ENCODE measurements at regions not wholly inside any gene's neighbourhood (a gene's known extent, or its start where the extent isn't known, plus 50 kb on each side); places are given as distances from the start of the nearest gene placed in this dataset.

DNA sequence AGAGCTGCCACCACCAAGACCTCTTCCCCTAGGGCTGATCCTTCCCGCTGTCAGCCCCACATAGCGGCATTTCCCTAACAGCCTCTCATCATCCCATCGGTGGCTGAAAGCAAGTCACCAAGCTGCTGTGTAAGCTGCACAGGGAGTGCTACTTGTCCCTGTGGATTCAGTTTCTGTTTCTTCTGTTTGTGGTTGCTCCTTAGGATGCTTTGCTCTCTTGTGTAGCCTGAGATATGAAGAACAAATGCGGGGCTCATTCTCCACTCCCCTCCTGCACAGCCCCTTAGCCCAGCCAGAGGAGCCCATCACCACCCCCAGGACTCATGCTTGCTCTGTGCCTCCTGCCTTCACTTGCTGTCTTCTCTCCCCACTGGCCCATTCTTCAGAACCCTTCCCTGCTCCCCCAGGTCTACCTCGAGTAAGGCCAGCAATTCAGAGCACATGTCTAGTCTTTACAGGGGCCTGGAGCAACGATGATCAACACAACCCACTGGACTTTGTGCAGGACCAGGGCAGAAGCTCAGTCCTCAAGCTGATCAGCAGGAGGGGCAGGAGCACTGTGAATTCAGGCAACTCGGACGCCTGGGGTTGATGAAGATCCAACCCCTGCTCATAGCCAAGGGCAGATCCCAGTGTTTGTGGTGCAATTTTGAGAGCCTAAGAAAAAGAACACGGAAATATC lies 82.6 kb upstream of the GALNT2 start:
- Histone ChIP-seq H3K27ac (ENCODE audit: low read depth, low read length) (no peak overlapping the region), H3K36me3 (ENCODE audit: control insufficient read depth, insufficient read depth, low read length) (no peaks in the 10 kb centered on the region), H3K9ac (ENCODE audit: low read length) (no peak overlapping the region), H3K4me3 (ENCODE audit: low read length) (no peak overlapping the region), H3K4me1 (ENCODE audit: control insufficient read depth, insufficient read depth, low read length) (no peaks in the 10 kb centered on the region), H3K27me3 (ENCODE audit: control insufficient read depth, insufficient read depth, low read length) (no peaks in the 10 kb centered on the region)

DNA sequence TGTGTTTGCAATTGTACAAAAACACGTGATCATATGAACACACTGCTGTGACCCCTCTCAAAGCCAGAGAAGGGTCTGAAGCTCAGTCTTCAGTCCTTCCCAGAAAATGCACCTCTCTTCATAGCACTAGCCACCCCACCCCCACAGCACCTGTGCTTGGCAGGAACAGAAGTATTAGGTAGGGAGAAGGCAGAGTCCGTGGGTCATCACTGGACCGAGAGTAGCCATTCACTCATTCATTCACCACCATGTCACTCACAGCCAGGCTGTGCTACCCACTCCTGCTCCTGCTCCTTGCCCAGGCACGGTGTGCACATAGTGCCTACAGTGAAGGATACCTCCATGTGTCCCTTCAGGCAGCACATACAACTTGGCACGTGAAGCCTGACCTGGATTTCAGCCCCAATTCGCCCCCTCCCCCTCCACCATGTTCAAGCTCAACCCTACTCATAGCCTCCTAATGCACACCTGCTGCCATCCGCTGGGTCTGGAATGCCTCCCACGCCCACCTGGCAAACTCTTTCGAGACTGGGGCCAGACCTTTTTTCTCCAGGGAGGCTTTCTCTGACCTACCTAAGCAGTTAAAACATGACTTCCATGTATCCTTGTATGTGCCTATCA lies 81.9 kb upstream of the GALNT2 start:
- H3K27ac ChIP-seq (ENCODE audit: low read depth, low read length) = no peak overlapping the region
- no peaks in the 10 kb centered on the region for H3K36me3 ChIP-seq (ENCODE audit: control insufficient read depth, insufficient read depth, low read length)
- no peaks in the 10 kb centered on the region for H3K4me1 ChIP-seq (ENCODE audit: control insufficient read depth, insufficient read depth, low read length)
- H3K27me3 ChIP-seq (ENCODE audit: control insufficient read depth, insufficient read depth, low read length) = no peaks in the 10 kb centered on the region
- H3K9ac ChIP-seq (ENCODE audit: low read length) = no peak overlapping the region
- H3K4me3 ChIP-seq (ENCODE audit: low read length) = no peak overlapping the region

DNA sequence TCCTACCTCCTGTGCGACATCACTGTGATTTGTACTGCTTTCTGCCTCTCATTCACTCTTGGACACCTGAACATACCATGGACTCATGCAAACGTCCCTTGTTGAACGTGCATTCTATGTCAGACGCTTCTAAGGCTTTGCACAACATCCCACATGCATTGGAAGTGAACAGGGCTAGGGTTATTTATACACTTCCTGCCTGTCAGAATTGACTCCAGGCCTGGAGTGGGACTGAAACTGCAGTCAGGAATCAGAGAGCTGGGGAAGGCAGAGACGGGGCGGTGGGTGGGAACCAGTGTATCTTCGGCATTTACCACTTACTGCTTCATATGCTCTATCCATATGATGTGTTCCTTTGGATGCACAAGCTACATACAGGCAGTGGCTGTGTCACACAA lies 81.4 kb upstream of the GALNT2 start:
- no peaks in the 10 kb centered on the region for H3K27me3 ChIP-seq (ENCODE audit: control insufficient read depth, insufficient read depth, low read length)
- H3K4me3 ChIP-seq (ENCODE audit: low read length) = no peak overlapping the region
- no peaks in the 10 kb centered on the region for H3K36me3 ChIP-seq (ENCODE audit: control insufficient read depth, insufficient read depth, low read length)
- H3K9ac ChIP-seq (ENCODE audit: low read length) = no peak overlapping the region
- H3K4me1 ChIP-seq (ENCODE audit: control insufficient read depth, insufficient read depth, low read length) = no peaks in the 10 kb centered on the region
- H3K27ac ChIP-seq (ENCODE audit: low read depth, low read length) = no peak overlapping the region

DNA sequence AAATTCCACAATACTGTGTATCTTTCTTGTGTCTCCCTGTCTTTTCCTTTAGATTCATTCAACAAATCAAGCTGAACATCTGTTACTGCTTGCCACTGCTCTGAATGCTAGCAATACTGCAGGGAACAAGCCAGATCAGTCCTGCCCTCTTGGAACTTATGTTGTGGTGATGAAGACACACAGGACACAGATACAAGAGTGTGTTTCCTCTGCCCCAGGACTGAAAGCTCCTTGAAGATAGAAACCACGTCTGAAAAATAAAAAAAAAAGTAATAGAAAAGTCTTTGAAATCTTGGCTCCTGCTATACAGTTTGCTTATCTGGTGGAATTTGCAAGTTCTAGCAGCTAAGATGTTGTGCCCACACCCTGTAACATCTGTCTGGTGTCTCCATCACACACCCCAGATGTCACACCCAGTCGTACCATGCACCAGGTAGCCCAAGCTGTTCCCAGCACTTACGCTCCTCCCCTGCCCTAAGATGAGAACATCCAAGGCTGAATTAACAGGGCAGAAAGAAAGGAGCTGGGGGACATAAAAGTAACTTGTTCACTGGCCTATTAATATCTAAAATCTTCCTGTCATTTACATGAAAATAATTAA lies 80.2 kb upstream of the GALNT2 start:
- H3K4me3 ChIP-seq (ENCODE audit: low read length) = no peak overlapping the region
- H3K36me3 ChIP-seq (ENCODE audit: control insufficient read depth, insufficient read depth, low read length) = no peaks in the 10 kb centered on the region
- H3K27ac ChIP-seq (ENCODE audit: low read depth, low read length) = no peak overlapping the region
- no peaks in the 10 kb centered on the region for H3K27me3 ChIP-seq (ENCODE audit: control insufficient read depth, insufficient read depth, low read length)
- H3K9ac ChIP-seq (ENCODE audit: low read length) = no peak overlapping the region
- no peaks in the 10 kb centered on the region for H3K4me1 ChIP-seq (ENCODE audit: control insufficient read depth, insufficient read depth, low read length)

DNA sequence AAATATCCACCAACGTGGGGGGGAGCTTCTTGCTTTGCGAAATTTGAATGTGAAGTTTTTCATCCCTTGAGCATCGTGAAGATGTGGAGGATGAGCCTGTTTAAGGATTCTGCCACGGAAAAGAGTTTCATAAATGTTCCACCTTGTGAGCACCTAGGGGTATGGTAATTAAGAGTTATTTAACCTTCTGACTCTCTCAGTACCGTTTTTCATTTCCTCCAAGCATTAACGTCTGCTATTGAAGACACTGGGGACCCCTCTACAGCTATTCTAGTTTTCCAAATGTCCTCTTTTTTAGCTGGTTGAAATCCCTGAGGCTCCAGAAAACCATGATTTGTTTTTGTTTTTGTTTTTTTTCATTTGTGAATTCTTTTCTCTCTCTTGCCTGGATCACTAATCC lies 79.1 kb upstream of the GALNT2 start:
- Histone ChIP-seq H3K36me3 (ENCODE audit: control insufficient read depth, insufficient read depth, low read length) (no peaks in the 10 kb centered on the region), H3K4me1 (ENCODE audit: control insufficient read depth, insufficient read depth, low read length) (no peaks in the 10 kb centered on the region), H3K9ac (ENCODE audit: low read length) (no peak overlapping the region), H3K27me3 (ENCODE audit: control insufficient read depth, insufficient read depth, low read length) (no peaks in the 10 kb centered on the region), H3K4me3 (ENCODE audit: low read length) (no peak overlapping the region), H3K27ac (ENCODE audit: low read depth, low read length) (no peak overlapping the region)

DNA sequence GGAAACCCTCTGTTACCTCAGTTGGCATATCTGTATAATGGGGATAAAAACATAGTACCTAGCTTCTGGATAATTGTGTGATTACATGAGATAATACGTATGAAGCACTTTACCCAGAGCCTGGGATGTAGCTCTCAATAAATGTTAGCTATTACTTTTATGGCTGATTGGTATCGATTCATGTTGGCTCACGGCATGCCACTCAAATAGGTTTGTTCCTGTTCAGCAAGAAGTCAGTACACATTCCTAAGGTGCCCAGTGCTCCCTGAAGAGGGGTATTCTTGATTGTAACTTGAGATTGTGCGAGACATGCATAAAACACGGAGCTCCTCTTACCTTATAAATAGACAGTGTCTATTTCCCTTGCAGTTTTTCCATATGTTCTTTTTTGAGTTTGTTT lies 78.5 kb upstream of the GALNT2 start:
- Histone ChIP-seq H3K36me3 (ENCODE audit: control insufficient read depth, insufficient read depth, low read length) (no peaks in the 10 kb centered on the region), H3K27ac (ENCODE audit: low read depth, low read length) (no peak overlapping the region), H3K9ac (ENCODE audit: low read length) (no peak overlapping the region), H3K4me3 (ENCODE audit: low read length) (no peak overlapping the region), H3K4me1 (ENCODE audit: control insufficient read depth, insufficient read depth, low read length) (no peaks in the 10 kb centered on the region), H3K27me3 (ENCODE audit: control insufficient read depth, insufficient read depth, low read length) (no peaks in the 10 kb centered on the region)

DNA sequence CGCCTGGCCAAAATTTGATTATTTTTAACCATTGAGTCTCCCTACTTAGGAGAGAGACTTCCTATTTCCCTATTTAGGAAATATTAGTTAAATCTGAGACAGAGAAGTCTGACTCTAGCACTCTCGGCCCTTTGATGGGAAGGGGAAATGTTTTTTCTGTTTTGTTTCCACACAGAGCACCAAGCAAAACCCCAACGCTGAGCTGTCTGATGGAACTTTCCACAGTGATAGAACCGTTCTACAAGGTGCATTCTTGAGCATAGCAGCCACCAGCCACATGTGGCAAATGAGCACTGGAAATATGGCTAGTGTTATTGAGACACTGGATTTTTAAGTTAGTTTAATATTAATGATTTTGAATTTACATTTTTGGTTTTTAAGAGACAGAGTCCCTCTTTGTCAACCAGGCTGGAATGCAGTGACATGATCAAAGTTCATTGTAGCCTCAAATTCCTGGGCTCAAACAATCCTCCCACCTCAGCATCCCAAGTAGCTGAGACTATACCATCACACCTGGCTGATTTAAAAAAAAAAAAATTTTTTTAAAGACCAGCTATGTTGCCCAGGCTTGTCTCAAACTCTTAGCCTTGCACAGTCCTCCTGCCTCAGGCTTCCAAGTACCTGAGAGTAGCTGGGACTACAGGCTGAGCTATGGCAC lies 77.3 kb upstream of the GALNT2 start:
- no peaks in the 10 kb centered on the region for H3K36me3 ChIP-seq (ENCODE audit: control insufficient read depth, insufficient read depth, low read length)
- H3K27ac ChIP-seq (ENCODE audit: low read depth, low read length) = no peak overlapping the region
- H3K9ac ChIP-seq (ENCODE audit: low read length) = no peak overlapping the region
- H3K4me3 ChIP-seq (ENCODE audit: low read length) = no peak overlapping the region
- no peaks in the 10 kb centered on the region for H3K27me3 ChIP-seq (ENCODE audit: control insufficient read depth, insufficient read depth, low read length)
- no peaks in the 10 kb centered on the region for H3K4me1 ChIP-seq (ENCODE audit: control insufficient read depth, insufficient read depth, low read length)

DNA sequence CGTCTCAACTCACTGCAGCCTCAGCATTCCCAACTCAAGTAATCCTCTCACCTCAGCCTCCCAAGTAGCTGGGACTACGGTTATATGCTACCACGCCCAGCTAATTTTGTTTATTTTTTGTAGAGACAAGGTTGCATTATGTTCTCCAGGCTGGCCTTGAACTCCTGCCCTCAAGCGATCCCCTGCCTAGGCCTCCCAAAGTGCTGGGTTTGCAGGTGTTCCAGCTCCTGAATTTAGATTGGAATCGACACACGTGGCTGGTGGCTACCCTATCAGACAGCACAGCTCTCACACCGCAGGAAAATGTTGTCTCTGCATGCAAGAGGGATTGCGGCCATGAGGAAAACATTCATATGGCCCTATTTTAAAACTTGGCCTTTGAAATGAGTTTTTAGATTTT lies 76.7 kb upstream of the GALNT2 start:
- no peaks in the 10 kb centered on the region for H3K36me3 ChIP-seq (ENCODE audit: control insufficient read depth, insufficient read depth, low read length)
- H3K27me3 ChIP-seq (ENCODE audit: control insufficient read depth, insufficient read depth, low read length) = no peaks in the 10 kb centered on the region
- H3K9ac ChIP-seq (ENCODE audit: low read length) = no peak overlapping the region
- no peak overlapping the region for H3K4me3 ChIP-seq (ENCODE audit: low read length)
- no peaks in the 10 kb centered on the region for H3K4me1 ChIP-seq (ENCODE audit: control insufficient read depth, insufficient read depth, low read length)
- H3K27ac ChIP-seq (ENCODE audit: low read depth, low read length) = no peak overlapping the region

DNA sequence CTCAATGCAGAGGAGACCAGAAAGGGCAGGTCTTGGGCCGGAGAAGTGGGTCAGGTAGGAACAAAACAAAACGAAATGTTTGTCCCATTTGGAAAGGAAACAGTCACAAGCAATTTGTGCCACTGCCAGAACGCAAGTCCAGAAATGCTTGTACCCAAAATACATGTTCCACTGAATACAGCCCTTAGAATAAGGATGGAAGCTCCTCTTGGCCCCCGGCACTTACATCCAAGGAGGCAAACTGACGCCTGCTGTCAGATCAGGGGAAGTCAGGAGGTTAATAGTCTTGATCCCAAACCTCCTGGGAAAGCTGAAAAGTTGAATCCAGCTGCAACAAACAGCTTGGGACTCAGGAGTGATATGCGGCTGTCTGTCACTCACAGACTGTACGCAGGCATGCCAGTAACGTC lies 75.9 kb upstream of the GALNT2 start:
- Histone ChIP-seq H3K27me3 (ENCODE audit: control insufficient read depth, insufficient read depth, low read length) (no peaks in the 10 kb centered on the region), H3K27ac (ENCODE audit: low read depth, low read length) (no peak overlapping the region), H3K4me3 (ENCODE audit: low read length) (no peak overlapping the region), H3K9ac (ENCODE audit: low read length) (no peak overlapping the region), H3K4me1 (ENCODE audit: control insufficient read depth, insufficient read depth, low read length) (no peaks in the 10 kb centered on the region), H3K36me3 (ENCODE audit: control insufficient read depth, insufficient read depth, low read length) (no peaks in the 10 kb centered on the region)

DNA sequence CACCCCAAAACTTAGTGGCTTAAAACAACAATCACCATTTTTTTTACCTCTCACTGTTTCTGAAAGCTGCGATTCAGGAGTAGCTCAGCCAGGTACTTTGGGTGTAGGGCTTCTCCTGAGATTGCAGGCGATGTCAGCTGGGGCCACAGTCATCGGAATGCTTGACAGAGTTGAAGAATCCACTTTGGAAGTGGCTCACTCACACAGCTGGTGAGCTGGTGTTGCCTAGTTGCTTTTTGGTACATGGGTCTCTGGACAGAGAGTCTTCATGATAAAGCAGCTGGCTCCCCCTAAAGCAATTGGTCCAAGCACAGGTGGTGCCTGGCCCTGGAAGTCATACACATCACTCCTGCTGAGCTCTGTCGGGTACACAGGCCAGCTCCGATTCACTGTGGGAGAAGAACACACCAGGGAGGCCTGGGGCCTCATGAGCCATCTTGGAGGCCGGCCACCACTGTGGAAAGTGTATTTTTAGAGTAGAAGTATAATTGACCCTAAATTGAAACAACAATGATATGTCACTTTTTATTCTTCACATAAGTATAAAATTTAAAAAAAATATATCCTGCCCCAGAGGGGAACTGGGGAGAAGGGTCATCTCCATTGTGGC lies 75.2 kb upstream of the GALNT2 start:
- Histone ChIP-seq H3K4me1 (ENCODE audit: control insufficient read depth, insufficient read depth, low read length) (no peaks in the 10 kb centered on the region), H3K9ac (ENCODE audit: low read length) (no peak overlapping the region), H3K36me3 (ENCODE audit: control insufficient read depth, insufficient read depth, low read length) (no peaks in the 10 kb centered on the region), H3K27ac (ENCODE audit: low read depth, low read length) (no peak overlapping the region), H3K27me3 (ENCODE audit: control insufficient read depth, insufficient read depth, low read length) (no peaks in the 10 kb centered on the region), H3K4me3 (ENCODE audit: low read length) (no peak overlapping the region)

DNA sequence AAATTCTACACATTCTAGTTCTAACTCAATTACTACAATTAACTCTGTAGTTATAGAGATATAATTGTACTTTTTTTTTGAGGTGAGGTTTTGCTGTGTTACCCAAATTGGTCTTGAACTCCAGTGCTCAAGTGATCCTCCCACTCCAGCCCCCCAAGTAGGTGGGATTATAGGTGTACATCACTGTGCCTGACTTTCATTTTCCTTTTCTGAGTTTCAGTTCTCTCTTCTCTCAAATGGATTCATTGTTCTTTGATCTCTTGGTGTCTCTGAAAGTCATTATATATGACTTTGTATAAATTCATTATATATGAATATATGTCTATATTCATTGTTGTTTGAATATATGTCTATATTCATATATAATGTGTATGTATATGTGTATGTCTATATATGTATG lies 74.0 kb upstream of the GALNT2 start:
- Histone ChIP-seq H3K36me3 (ENCODE audit: control insufficient read depth, insufficient read depth, low read length) (no peaks in the 10 kb centered on the region), H3K27ac (ENCODE audit: low read depth, low read length) (no peak overlapping the region), H3K27me3 (ENCODE audit: control insufficient read depth, insufficient read depth, low read length) (no peaks in the 10 kb centered on the region), H3K4me3 (ENCODE audit: low read length) (no peak overlapping the region), H3K4me1 (ENCODE audit: control insufficient read depth, insufficient read depth, low read length) (no peaks in the 10 kb centered on the region), H3K9ac (ENCODE audit: low read length) (no peak overlapping the region)

DNA sequence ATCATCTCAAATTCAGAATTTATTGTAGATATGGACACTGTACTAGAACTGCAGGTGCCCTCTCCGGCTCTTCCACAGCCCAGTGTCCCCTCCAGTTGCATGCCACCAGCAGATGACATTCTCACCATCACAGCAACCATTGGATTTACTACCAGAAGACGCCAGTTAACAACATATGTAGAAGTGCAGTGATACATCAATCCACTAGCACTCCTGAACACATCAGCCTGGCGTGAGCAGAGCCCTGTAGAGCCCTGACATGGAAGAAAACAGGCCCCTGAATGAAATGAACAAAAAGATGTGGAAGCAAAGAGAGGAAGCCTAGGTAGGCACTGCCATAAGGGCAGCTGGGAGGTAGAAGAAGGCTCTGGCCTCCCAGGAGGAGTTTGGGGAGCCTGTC lies 73.1 kb upstream of the GALNT2 start:
- H3K4me3 ChIP-seq (ENCODE audit: low read length) = no peak overlapping the region

More for the DNA sequence above, 73.1 kb upstream of the GALNT2 start:
- Histone ChIP-seq H3K4me1 (ENCODE audit: control insufficient read depth, insufficient read depth, low read length) (peaks cover 3% of the 10 kb centered on the region), H3K36me3 (ENCODE audit: control insufficient read depth, insufficient read depth, low read length) (no peaks in the 10 kb centered on the region), H3K27ac (ENCODE audit: low read depth, low read length) (no peak overlapping the region), H3K27me3 (ENCODE audit: control insufficient read depth, insufficient read depth, low read length) (no peaks in the 10 kb centered on the region), H3K9ac (ENCODE audit: low read length) (no peak overlapping the region)
